ENCODE measurements at regions not wholly inside any gene's neighbourhood (a gene's known extent, or its start where the extent isn't known, plus 50 kb on each side); places are given as distances from the start of the nearest gene placed in this dataset.

- TF ChIP-seq ZNF274 (IDR thresholded peaks at IDR 0.05; ENCODE audit: borderline replicate concordance, extremely low read depth, low read length): no peak
- TF ChIP-seq EZH2 (IDR thresholded peaks at IDR 0.05; ENCODE audit: low read depth, low read length, severe bottlenecking): no peak
- TF ChIP-seq TCF12 (IDR thresholded peaks at IDR 0.05; ENCODE audit: low read depth, low read length): no peak
Observed at GRCh38 chr14:28953973-28954372, 187.4 kb downstream of the FOXG1 start (continued).
